Pancreas (tissue), 10 donors: ENCODE measurements at regions not wholly inside any gene's neighbourhood (a gene's known extent, or its start where the extent isn't known, plus 50 kb on each side); places are given as distances from the start of the nearest gene placed in this dataset.
"Not testable (repeated sequence)": the region's sequence is repeated elsewhere in the genome, so short reads cannot be mapped to it uniquely, and the experiment has no call there.

Experiments
- ATAC-seq, 4 donors: fragments of 200-7000 bp; cut with Tn5 transposase; one replicate each; pipeline versions ENCODE4 v1.8.0 to v1.9.1; 2020; ENCODE audit warnings: mild to moderate bottlenecking in 4 of 4, moderate library complexity in 4 of 4
- DNase-seq, 6 donors: peaks; one replicate each; pipeline ENCODE4 v3.0.0-alpha.2; 2020
- FAIRE-seq: peaks from 2 replicates; lab custom pipeline; 2012; peaks lifted over from hg19 to GRCh38; lab: Jason Lieb, UNC
- H3K27ac ChIP-seq, 4 donors: fragments of 200-600 bp; sonication (generic); 1 replicate in 3 of 4; 2 replicates in 1 of 4; pipeline versions ENCODE4 v1.5.0 to v1.8.0; 2020
- H3K27me3 ChIP-seq, 4 donors: fragments of 200-600 bp; one replicate each; pipeline ENCODE4 v1.8.0; 2021
- H3K36me3 ChIP-seq, 3 donors: fragments of 200-600 bp; sonication (generic) in 1 of 3; one replicate each; pipeline versions ENCODE4 v1.5.0 to v1.8.0; 2020 to 2021
- H3K4me1 ChIP-seq, 3 donors: fragments of 200-600 bp; one replicate each; pipeline ENCODE4 v1.8.0; 2021
- H3K4me3 ChIP-seq, 4 donors: fragments of 200-600 bp; sonication (generic) in 2 of 4; one replicate each; pipeline versions ENCODE4 v1.5.0 to v1.8.0; 2020 to 2021
- H3K9me3 ChIP-seq, 4 donors: fragments of 200-600 bp; one replicate each; pipeline ENCODE4 v1.8.0; 2021
- WGBS, 2 donors: extraction: QIAGEN DNeasy Blood & Tissue Kit; methylation state at CpG; one replicate each; pipeline ENCODE4 v1.1.7; 2013; 5-methylcytosine and 5-hydroxymethylcytosine counted together
- intact Hi-C, 3 donors: fragments of 100-400 bp; cut with DNase I; formaldehyde crosslinking; loops; one replicate each; pipeline versions ENCODE4 v1.11.1 to v1.14.2; 2022
- donor health status: healthy with polysubstance abuse.
- donor health status: DM: no; HTN: no; CAD: no; lungs with moderate emphysema.
- donor health status: DM: no; HTN: no; CAD: no.
- donor health status: control.
- donor health status: control.
- donor health status: Bipolar disorder and iron deficiency.
- donor health status: DM: yes; HTN: yes; CAD: no.
- donor health status: DM: no; HTN: no; CAD: no.
- donor health status: DM: no; HTN: no; CAD: no.
- donor health status: DM: yes; HTN: yes; CAD: no.

- H3K4me1 ChIP-seq, FAIRE-seq, H3K9me3 ChIP-seq, H3K27me3 ChIP-seq, H3K4me3 ChIP-seq, H3K36me3 ChIP-seq, DNase-seq, H3K27ac ChIP-seq, ATAC-seq, intact Hi-C loops: not testable (repeated sequence)
- WGBS, 2 donors: 63 to 81% methylated on average over 6 of the region's 6 CpGs
These were observed 138.6 kb downstream of the NPIPB11 start for GRCh38 chr16:29267891-29268290.

DNA sequence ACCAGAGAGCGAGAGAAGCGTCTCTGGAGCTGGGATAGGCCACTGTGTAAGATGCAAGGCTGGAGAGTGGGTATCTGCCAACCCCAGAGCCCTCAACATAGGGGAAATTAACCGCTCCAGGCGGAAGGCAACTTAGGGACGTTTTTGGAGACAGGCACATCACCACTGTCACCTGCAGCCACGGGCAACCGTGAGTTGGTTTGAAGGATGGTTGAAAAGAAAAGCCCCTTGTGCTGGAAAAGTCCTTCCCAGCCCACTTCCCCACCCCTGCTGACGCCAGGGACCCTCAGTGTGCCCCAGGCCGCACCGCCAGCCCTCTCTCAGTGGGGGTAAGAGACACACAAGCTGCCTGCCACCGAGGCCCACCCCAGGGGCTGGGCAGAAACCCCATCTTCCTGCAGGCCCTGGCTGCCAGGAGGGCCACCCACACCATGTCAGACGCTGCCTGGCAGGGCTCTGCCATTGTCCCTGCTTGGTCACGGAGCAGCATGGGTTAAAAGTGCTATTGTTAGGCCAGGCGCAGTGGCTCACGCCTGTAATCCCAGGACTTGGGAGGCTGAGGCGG is 139.4 kb downstream of the NPIPB11 start:
- peak in 1 of 6 donors; percentile 33 for DNase-seq
- H3K4me3 ChIP-seq, H3K27me3 ChIP-seq, ATAC-seq, H3K9me3 ChIP-seq, FAIRE-seq, intact Hi-C loops, H3K27ac ChIP-seq, H3K36me3 ChIP-seq: not testable (repeated sequence)
- H3K4me1 ChIP-seq: peaks cover 0 to 12% (median 10%) of the 10 kb centered on the region in 3 donors
- 74 to 84% methylated on average over 15 to 16 of the region's 16 CpGs for WGBS, 2 donors

DNA sequence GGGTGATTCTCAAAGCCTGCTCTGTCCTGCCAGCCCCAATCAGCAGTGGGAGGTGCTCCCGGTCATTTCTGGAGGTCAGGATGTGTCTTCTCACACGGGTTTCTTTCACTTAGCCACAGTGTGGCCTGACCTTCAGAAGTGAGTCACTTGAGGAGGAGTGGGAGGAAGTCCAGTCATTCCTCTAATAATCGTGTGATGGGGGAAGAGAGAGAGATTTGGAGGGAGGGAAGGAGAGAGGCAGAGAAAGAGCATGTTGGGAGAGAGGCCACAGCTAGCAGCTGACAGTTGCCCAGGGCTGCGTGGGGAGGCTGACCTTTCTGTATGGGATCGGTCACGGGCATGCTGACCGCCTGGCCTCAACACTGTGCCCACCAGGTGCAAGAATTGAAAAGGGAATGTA is 139.9 kb downstream of the NPIPB11 start:
- DNase-seq, H3K4me3 ChIP-seq, FAIRE-seq, intact Hi-C loops, H3K27ac ChIP-seq, H3K36me3 ChIP-seq, H3K9me3 ChIP-seq, ATAC-seq, H3K27me3 ChIP-seq: not testable (repeated sequence)
- peaks cover 0 to 12% (median 10%) of the 10 kb centered on the region in 3 donors for H3K4me1 ChIP-seq
- 50 to 57% methylated on average over 7 of the region's 7 CpGs for WGBS, 2 donors

DNA sequence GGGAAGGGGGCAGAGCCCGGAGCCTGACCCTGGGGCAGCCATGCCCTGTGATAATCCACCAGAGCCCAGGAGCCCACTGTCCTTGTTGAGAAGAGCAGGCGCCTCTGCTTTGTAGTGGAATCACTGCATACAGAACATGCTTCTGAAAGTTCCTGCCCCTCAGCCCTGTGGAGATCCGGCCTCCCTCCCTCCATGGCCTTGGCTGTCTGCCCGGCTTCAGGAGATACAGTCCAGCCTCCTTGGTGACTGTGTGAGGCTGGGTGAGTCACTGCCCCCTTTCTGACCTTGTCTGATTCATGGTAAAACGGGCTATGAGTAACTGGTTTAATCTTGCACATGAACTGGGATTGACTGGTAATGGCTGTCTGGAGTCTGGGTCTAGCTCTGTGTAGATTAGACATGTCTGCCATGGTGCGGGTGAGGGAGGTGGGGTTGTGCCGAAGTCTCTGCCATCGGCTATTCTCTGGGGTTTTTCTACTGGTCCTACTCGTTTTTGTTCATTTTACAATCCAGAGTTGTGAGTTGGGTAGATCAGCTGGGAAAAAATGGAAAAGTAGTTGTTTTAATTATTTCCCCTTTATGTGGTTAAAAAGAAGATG is 141.2 kb downstream of the NPIPB11 start:
- intact Hi-C loops, H3K27me3 ChIP-seq, H3K9me3 ChIP-seq, H3K36me3 ChIP-seq, H3K4me3 ChIP-seq: not testable (repeated sequence)
- Histone ChIP-seq H3K27ac (peak overlapping the region in 2 of 4 donors; percentile 65 to 70), H3K4me1 (peaks cover 0 to 16% (median 10%) of the 10 kb centered on the region in 3 donors)
- FAIRE-seq (peak; percentile 47), DNase-seq (peak; percentile 90 to 97 (median 94)), ATAC-seq (peak; percentile 81 to 88 (median 86))
- 25 to 27% methylated on average over 7 of the region's 9 CpGs for WGBS, 2 donors

- H3K4me1 ChIP-seq: peaks cover 0 to 19% (median 16%) of the 10 kb centered on the region in 3 donors
- H3K9me3 ChIP-seq, DNase-seq, ATAC-seq, H3K36me3 ChIP-seq, H3K27me3 ChIP-seq, intact Hi-C loops, H3K4me3 ChIP-seq, FAIRE-seq: not testable (repeated sequence)
- H3K27ac ChIP-seq: peak overlapping the region in 1 of 4 donors; percentile 70
- 74 to 79% methylated on average over 7 to 8 of the region's 11 CpGs for WGBS, 2 donors
These were observed 142.3 kb downstream of the NPIPB11 start for GRCh38 chr16:29264080-29264837.

- FAIRE-seq, H3K9me3 ChIP-seq, ATAC-seq, H3K36me3 ChIP-seq, intact Hi-C loops, H3K4me3 ChIP-seq, H3K27me3 ChIP-seq: not testable (repeated sequence)
- Histone ChIP-seq H3K4me1 (peaks cover 0 to 19% (median 16%) of the 10 kb centered on the region in 3 donors), H3K27ac (peak overlapping the region in 1 of 4 donors; percentile 10)
- WGBS, 2 donors: 65 to 74% methylated on average over 7 of the region's 7 CpGs
- DNase-seq: peak in 1 of 6 donors; percentile 28
These were observed 143.8 kb downstream of the NPIPB11 start for GRCh38 chr16:29262725-29263124.

- Histone ChIP-seq H3K4me1 (peaks cover 0 to 19% (median 16%) of the 10 kb centered on the region in 3 donors), H3K27ac (peak overlapping the region; percentile 48 to 77 (median 74))
- WGBS, 2 donors: 31 to 39% methylated on average over 26 to 32 of the region's 37 CpGs
- intact Hi-C loops, FAIRE-seq, H3K4me3 ChIP-seq, H3K27me3 ChIP-seq, H3K9me3 ChIP-seq, H3K36me3 ChIP-seq: not testable (repeated sequence)
- ATAC-seq (peak; percentile 62 to 82 (median 78)), DNase-seq (peak in 4 of 6 donors; percentile 27 to 52 (median 42))
These were observed 144.9 kb downstream of the NPIPB11 start for GRCh38 chr16:29261427-29262248.

GRCh38 chr16:29260683-29261426 is 145.7 kb downstream of the NPIPB11 start:
- 79 to 83% methylated on average over 24 of the region's 25 CpGs for WGBS, 2 donors
- intact Hi-C loops, H3K9me3 ChIP-seq, H3K36me3 ChIP-seq, FAIRE-seq, H3K27me3 ChIP-seq, H3K4me3 ChIP-seq, ATAC-seq: not testable (repeated sequence)
- peaks cover 0 to 19% (median 16%) of the 10 kb centered on the region in 3 donors for H3K4me1 ChIP-seq
- peak overlapping the region in 3 of 4 donors; percentile 70 to 77 (median 77) for H3K27ac ChIP-seq
- DNase-seq: peak in 1 of 6 donors; percentile 27

- H3K4me3 ChIP-seq, FAIRE-seq, H3K9me3 ChIP-seq, H3K27me3 ChIP-seq, intact Hi-C loops, H3K36me3 ChIP-seq: not testable (repeated sequence)
- ATAC-seq: peak; percentile 23 to 61 (median 46)
- Histone ChIP-seq H3K4me1 (peaks cover 0 to 17% (median 14%) of the 10 kb centered on the region in 3 donors), H3K27ac (peak overlapping the region in 3 of 4 donors; percentile 57 to 72 (median 62))
- 40 to 43% methylated on average over 20 to 25 of the region's 25 CpGs for WGBS, 2 donors
- DNase-seq: peak in 5 of 6 donors; percentile 32 to 81 (median 46)
These were observed 146.7 kb downstream of the NPIPB11 start for GRCh38 chr16:29259635-29260457.
